Lower lobe of right lung (tissue), 2 donors: ENCODE measurements at regions not wholly inside any gene's neighbourhood (a gene's known extent, or its start where the extent isn't known, plus 50 kb on each side); places are given as distances from the start of the nearest gene placed in this dataset.
A peak's percentile ranks its signal among the peaks of the same experiment; 100 is the strongest.

ENCODE experiments used
- ATAC-seq, 2 donors: fragments of 200-7000 bp; cut with Tn5 transposase; one replicate each; pipeline ENCODE4 v1.9.1; 2020 to 2022; ENCODE audit warnings: mild to moderate bottlenecking in 2 of 2, moderate library complexity in 2 of 2
- DNase-seq: peaks from one replicate; pipeline ENCODE4 v3.0.0-alpha.2; 2020
- H3K27ac ChIP-seq: fragments of 200-600 bp; one replicate; pipeline ENCODE4 v1.8.0; 2022
- H3K27me3 ChIP-seq: fragments of 200-600 bp; one replicate; pipeline ENCODE4 v1.8.0; 2022; ENCODE audit warnings: low read depth
- H3K36me3 ChIP-seq: fragments of 200-600 bp; one replicate; pipeline ENCODE4 v1.8.0; 2022; ENCODE audit warnings: mild to moderate bottlenecking
- H3K4me1 ChIP-seq: fragments of 200-600 bp; one replicate; pipeline ENCODE4 v1.8.0; 2022
- H3K4me3 ChIP-seq: fragments of 200-600 bp; one replicate; pipeline ENCODE4 v1.8.0; 2022; ENCODE audit warnings: mild to moderate bottlenecking
- H3K9me3 ChIP-seq: fragments of 200-600 bp; one replicate; pipeline ENCODE4 v1.8.0; 2022
- CTCF ChIP-seq: fragments of 200-600 bp; IDR thresholded peaks from one replicate; pipeline ENCODE4 v1.8.0; 2022; ENCODE audit warnings: antibody characterized with exemption, mild to moderate bottlenecking
- intact Hi-C: fragments of 100-400 bp; cut with DNase I; formaldehyde crosslinking; loops from one replicate; pipeline ENCODE4 v1.11.0; 2022
- donor health status: DM: no; HTN: yes; CAD: no; lungs with severe emphysema.

GRCh38 chr10:121112579-121113384 lies 261.6 kb downstream of the WDR11 start:
- Histone ChIP-seq H3K4me1 (no peaks in the 10 kb centered on the region), H3K27me3 (no peaks in the 10 kb centered on the region), H3K27ac (peak overlapping the region; percentile 49), H3K36me3 (no peaks in the 10 kb centered on the region), H3K4me3 (no peak overlapping the region), H3K9me3 (peaks cover 13% of the 10 kb centered on the region)
- no peak for TF ChIP-seq CTCF
- peak; percentile 40 to 43 for ATAC-seq
- intact Hi-C loops = no loop called here
- no peak for DNase-seq

- Histone ChIP-seq H3K4me1 (no peaks in the 10 kb centered on the region), H3K9me3 (peaks cover 13% of the 10 kb centered on the region), H3K27ac (peak overlapping the region; percentile 49), H3K4me3 (no peak overlapping the region), H3K36me3 (no peaks in the 10 kb centered on the region), H3K27me3 (no peaks in the 10 kb centered on the region)
- DNase-seq (no peak), ATAC-seq (peak; percentile 85 to 95)
- intact Hi-C loops = no loop called here
- no peak for TF ChIP-seq CTCF
Observed at GRCh38 chr10:121113385-121113696, 262.2 kb downstream of the WDR11 start.

- H3K27me3 ChIP-seq = no peaks in the 10 kb centered on the region
Observed at GRCh38 chr10:121113911-121114310, 262.7 kb downstream of the WDR11 start.

GRCh38 chr10:121115154-121115553 lies 264.0 kb downstream of the WDR11 start:
- intact Hi-C loops = no loop called here
- no peak overlapping the region for H3K4me3 ChIP-seq
- H3K4me1 ChIP-seq = no peaks in the 10 kb centered on the region
- H3K27me3 ChIP-seq = no peaks in the 10 kb centered on the region
- peaks cover 13% of the 10 kb centered on the region for H3K9me3 ChIP-seq
- TF ChIP-seq CTCF = no peak
- no peaks in the 10 kb centered on the region for H3K36me3 ChIP-seq
- DNase-seq (no peak), ATAC-seq (no peak)
- H3K27ac ChIP-seq = no peak overlapping the region

More at GRCh38 chr10:121113911-121114310, 262.7 kb downstream of the WDR11 start:
- DNase-seq (no peak), ATAC-seq (no peak)
- no peaks in the 10 kb centered on the region for H3K4me1 ChIP-seq
- intact Hi-C loops = no loop called here
- H3K4me3 ChIP-seq = no peak overlapping the region
- peaks cover 13% of the 10 kb centered on the region for H3K9me3 ChIP-seq
- TF ChIP-seq CTCF = no peak
- no peaks in the 10 kb centered on the region for H3K36me3 ChIP-seq
- no peak overlapping the region for H3K27ac ChIP-seq

- Histone ChIP-seq H3K27me3 (no peaks in the 10 kb centered on the region), H3K27ac (no peak overlapping the region), H3K9me3 (peaks cover 7% of the 10 kb centered on the region), H3K4me1 (no peaks in the 10 kb centered on the region), H3K4me3 (no peak overlapping the region), H3K36me3 (no peaks in the 10 kb centered on the region)
- intact Hi-C loops = no loop called here
- DNase-seq (no peak), ATAC-seq (no peak)
- no peak for TF ChIP-seq CTCF
Observed at GRCh38 chr10:121121462-121121861, 270.3 kb downstream of the WDR11 start.
